Liver (tissue), 8 donors: ENCODE measurements at regions not wholly inside any gene's neighbourhood (a gene's known extent, or its start where the extent isn't known, plus 50 kb on each side); places are given as distances from the start of the nearest gene placed in this dataset.
"Not testable (repeated sequence)": the region's sequence is repeated elsewhere in the genome, so short reads cannot be mapped to it uniquely, and the experiment has no call there.

Source experiments
- DNase-seq: peaks from one replicate; pipeline ENCODE4 v3.0.0-alpha.2; 2017; ENCODE audit warnings: low spot score
- H3K27ac ChIP-seq, 2 donors: one replicate each; pipeline ENCODE4 v1.7.0; 2013; ENCODE audit warnings: inconsistent platforms in 2 of 2, low read length in 2 of 2, control low read depth in 1 of 2, low read depth in 1 of 2, mild to moderate bottlenecking in 1 of 2
- H3K27me3 ChIP-seq, 4 donors: one replicate each; pipeline versions ENCODE4 v1.6.1 to v1.7.0; 2013; ENCODE audit warnings: low read length in 3 of 4, inconsistent platforms in 1 of 4, mild to moderate bottlenecking in 1 of 4, moderate library complexity in 1 of 4; ENCODE audit not compliant: control insufficient read depth in 4 of 4, insufficient read depth in 4 of 4
- H3K36me3 ChIP-seq, 4 donors: one replicate each; pipeline versions ENCODE4 v1.6.1 to v1.7.0; 2013; ENCODE audit warnings: low read length in 3 of 4, mild to moderate bottlenecking in 3 of 4, low read depth in 1 of 4, moderate library complexity in 1 of 4; ENCODE audit not compliant: control insufficient read depth in 4 of 4, insufficient read depth in 3 of 4
- H3K4me1 ChIP-seq, 4 donors: one replicate each; pipeline versions ENCODE4 v1.6.1 to v1.7.0; 2013; ENCODE audit warnings: low read length in 3 of 4, mild to moderate bottlenecking in 3 of 4, moderate library complexity in 1 of 4; ENCODE audit not compliant: control insufficient read depth in 4 of 4, insufficient read depth in 4 of 4
- H3K4me3 ChIP-seq, 3 donors: one replicate each; pipeline versions ENCODE4 v1.6.1 to v1.7.0; 2013; ENCODE audit warnings: low read length in 3 of 3, control low read depth in 1 of 3, low read depth in 1 of 3, mild to moderate bottlenecking in 1 of 3
- H3K9ac ChIP-seq, 2 donors: one replicate each; pipeline ENCODE4 v1.7.0; 2013; ENCODE audit warnings: low read length in 2 of 2, mild to moderate bottlenecking in 2 of 2, moderate library complexity in 2 of 2, control low read depth in 1 of 2, low read depth in 1 of 2
- H3K9me3 ChIP-seq, 4 donors: one replicate each; pipeline versions ENCODE4 v1.6.1 to v1.7.0; 2013; ENCODE audit warnings: low read length in 3 of 4; ENCODE audit not compliant: control insufficient read depth in 4 of 4
- ATF3 ChIP-seq: IDR thresholded peaks from 2 replicates; pipeline ENCODE4 v1.6.1; 2016; ENCODE audit warnings: antibody characterized with exemption
- CTCF ChIP-seq: fragments of 150-350 bp; IDR thresholded peaks from 2 replicates; pipeline ENCODE4 v1.5.1; 2017; ENCODE audit warnings: improper control_type of control experiment, low read depth, low read length; ENCODE audit not compliant: missing input control
- EGR1 ChIP-seq, 2 donors: IDR thresholded peaks; 2 replicates each; pipeline ENCODE4 v1.6.1; 2016 to 2018; ENCODE audit warnings: antibody characterized with exemption in 2 of 2, low read depth in 2 of 2
- FOXA2 ChIP-seq: IDR thresholded peaks from 2 replicates; pipeline ENCODE4 v1.6.1; 2016; ENCODE audit warnings: antibody characterized with exemption
- GABPA ChIP-seq, 2 donors: IDR thresholded peaks in 1 of 2; conservative IDR thresholded peaks in 1 of 2; 2 replicates each; pipeline ENCODE4 v1.6.1; 2016; ENCODE audit warnings: antibody characterized with exemption in 2 of 2, mild to moderate bottlenecking in 1 of 2, moderate library complexity in 1 of 2
- HNF4A ChIP-seq, 2 donors: conservative IDR thresholded peaks; 2 replicates each; pipeline ENCODE4 v1.6.1; 2016; ENCODE audit warnings: antibody characterized with exemption in 2 of 2, mild to moderate bottlenecking in 2 of 2
- JUND ChIP-seq, 2 donors: IDR thresholded peaks; 2 replicates each; pipeline ENCODE4 v1.6.1; 2016; ENCODE audit warnings: antibody characterized with exemption in 2 of 2
- MAX ChIP-seq: IDR thresholded peaks from 2 replicates; pipeline ENCODE4 v1.6.1; 2016; ENCODE audit warnings: antibody characterized with exemption
- NR2F2 ChIP-seq: IDR thresholded peaks from 2 replicates; pipeline ENCODE4 v1.6.1; 2016; ENCODE audit warnings: antibody characterized with exemption
- RAD21 ChIP-seq, 2 donors: IDR thresholded peaks; 2 replicates each; pipeline ENCODE4 v1.6.1; 2016; ENCODE audit warnings: antibody characterized with exemption in 2 of 2, mild to moderate bottlenecking in 2 of 2
- REST ChIP-seq: IDR thresholded peaks from 2 replicates; pipeline ENCODE4 v1.6.1; 2016; ENCODE audit warnings: antibody characterized with exemption, mild to moderate bottlenecking
- RXRA ChIP-seq, 2 donors: IDR thresholded peaks; 2 replicates each; pipeline ENCODE4 v1.6.1; 2017 to 2018; ENCODE audit warnings: antibody characterized with exemption in 2 of 2, mild to moderate bottlenecking in 1 of 2
- TAF1 ChIP-seq: conservative IDR thresholded peaks from 2 replicates; pipeline ENCODE4 v1.6.1; 2016; ENCODE audit warnings: antibody characterized with exemption, mild to moderate bottlenecking
- WGBS: extraction: QIAGEN DNeasy Blood & Tissue Kit; methylation state at CpG from one replicate; pipeline ENCODE4 v1.1.7; 2013; 5-methylcytosine and 5-hydroxymethylcytosine counted together
- donor health status: healthy.
- donor health status: healthy.
- donor health status: healthy.
- donor health status: healthy.
- donor health status: healthy.

- Histone ChIP-seq H3K27me3 (no peaks in the 10 kb centered on the region), H3K9me3 (no peaks in the 10 kb centered on the region), H3K4me3 (no peak overlapping the region), H3K4me1 (no peaks in the 10 kb centered on the region), H3K9ac (no peak overlapping the region), H3K36me3 (no peaks in the 10 kb centered on the region), H3K27ac (no peak overlapping the region)
- no peak for DNase-seq
- WGBS = 97% methylated on average over 3 of the region's 3 CpGs
- TF ChIP-seq EGR1 (IDR thresholded peaks at IDR 0.05; ENCODE audit: low read depth in 2 of 2) (no peak), GABPA (IDR thresholded peaks at IDR 0.05 in 1 of 2, conservative IDR thresholded peaks at IDR 0.05 in 1 of 2) (no peak), MAX (no peak), NR2F2 (no peak), REST (no peak), CTCF (no peak), JUND (IDR thresholded peaks at IDR 0.05) (no peak), ATF3 (no peak), HNF4A (conservative IDR thresholded peaks at IDR 0.05) (no peak), TAF1 (no peak), FOXA2 (no peak), RAD21 (IDR thresholded peaks at IDR 0.05) (no peak), RXRA (IDR thresholded peaks at IDR 0.05) (no peak)
Observed at GRCh38 chr16:5158494-5158893, 60.9 kb upstream of the EEF2KMT start.

- H3K4me3 ChIP-seq, H3K9me3 ChIP-seq, H3K36me3 ChIP-seq, H3K9ac ChIP-seq, DNase-seq, H3K4me1 ChIP-seq, H3K27me3 ChIP-seq, H3K27ac ChIP-seq: not testable (repeated sequence)
- 86% methylated on average over 4 of the region's 4 CpGs for WGBS
Observed at GRCh38 chr16:5156486-5156885, 58.9 kb upstream of the EEF2KMT start.

- not testable (repeated sequence) for H3K4me1 ChIP-seq, H3K9ac ChIP-seq, H3K27me3 ChIP-seq, H3K4me3 ChIP-seq, H3K27ac ChIP-seq, H3K9me3 ChIP-seq, DNase-seq, H3K36me3 ChIP-seq
- WGBS = 98% methylated on average over 1 of the region's 1 CpG
Observed at GRCh38 chr16:5154006-5154405, 56.4 kb upstream of the EEF2KMT start.

GRCh38 chr16:5151409-5151808, 53.8 kb upstream of the EEF2KMT start:
- not testable (repeated sequence) for H3K4me1 ChIP-seq, H3K36me3 ChIP-seq, H3K4me3 ChIP-seq, H3K27ac ChIP-seq, H3K27me3 ChIP-seq, H3K9ac ChIP-seq, DNase-seq, H3K9me3 ChIP-seq
- WGBS = 88% methylated on average over 2 of the region's 2 CpGs
